ENCODE measurements at regions not wholly inside any gene's neighbourhood (a gene's known extent, or its start where the extent isn't known, plus 50 kb on each side); places are given as distances from the start of the nearest gene placed in this dataset.

GRCh38 chr3:72154391-72155335 lies 369.7 kb upstream of the PROK2 start:
- H3K9me3 Mint-ChIP-seq (ENCODE audit: insufficient read depth) = no peaks in the 10 kb centered on the region
- no peak overlapping the region for H3K27ac Mint-ChIP-seq
- no peaks in the 10 kb centered on the region for H3K4me1 Mint-ChIP-seq (ENCODE audit: low read depth)
- H3K36me3 Mint-ChIP-seq (ENCODE audit: low read depth) = no peaks in the 10 kb centered on the region
- ChIA-PET CTCF (no interaction called here), POLR2A (no interaction called here)
- DNase-seq (no peak), ATAC-seq (no peak)
- no peak overlapping the region for H3K4me3 Mint-ChIP-seq
- H3K27me3 Mint-ChIP-seq (ENCODE audit: low read depth) = no peaks in the 10 kb centered on the region

- no peaks in the 10 kb centered on the region for H3K27me3 Mint-ChIP-seq (ENCODE audit: low read depth)
- ChIA-PET CTCF (no interaction called here), POLR2A (no interaction called here)
- no peak for DNase-seq
- H3K4me3 Mint-ChIP-seq = no peak overlapping the region
- no peaks in the 10 kb centered on the region for H3K36me3 Mint-ChIP-seq (ENCODE audit: low read depth)
- no peak overlapping the region for H3K27ac Mint-ChIP-seq
- no peaks in the 10 kb centered on the region for H3K9me3 Mint-ChIP-seq (ENCODE audit: insufficient read depth)
- ATAC-seq = no peak
- H3K4me1 Mint-ChIP-seq (ENCODE audit: low read depth) = no peaks in the 10 kb centered on the region
These were observed 368.7 kb upstream of the PROK2 start for GRCh38 chr3:72153477-72154314.

DNA sequence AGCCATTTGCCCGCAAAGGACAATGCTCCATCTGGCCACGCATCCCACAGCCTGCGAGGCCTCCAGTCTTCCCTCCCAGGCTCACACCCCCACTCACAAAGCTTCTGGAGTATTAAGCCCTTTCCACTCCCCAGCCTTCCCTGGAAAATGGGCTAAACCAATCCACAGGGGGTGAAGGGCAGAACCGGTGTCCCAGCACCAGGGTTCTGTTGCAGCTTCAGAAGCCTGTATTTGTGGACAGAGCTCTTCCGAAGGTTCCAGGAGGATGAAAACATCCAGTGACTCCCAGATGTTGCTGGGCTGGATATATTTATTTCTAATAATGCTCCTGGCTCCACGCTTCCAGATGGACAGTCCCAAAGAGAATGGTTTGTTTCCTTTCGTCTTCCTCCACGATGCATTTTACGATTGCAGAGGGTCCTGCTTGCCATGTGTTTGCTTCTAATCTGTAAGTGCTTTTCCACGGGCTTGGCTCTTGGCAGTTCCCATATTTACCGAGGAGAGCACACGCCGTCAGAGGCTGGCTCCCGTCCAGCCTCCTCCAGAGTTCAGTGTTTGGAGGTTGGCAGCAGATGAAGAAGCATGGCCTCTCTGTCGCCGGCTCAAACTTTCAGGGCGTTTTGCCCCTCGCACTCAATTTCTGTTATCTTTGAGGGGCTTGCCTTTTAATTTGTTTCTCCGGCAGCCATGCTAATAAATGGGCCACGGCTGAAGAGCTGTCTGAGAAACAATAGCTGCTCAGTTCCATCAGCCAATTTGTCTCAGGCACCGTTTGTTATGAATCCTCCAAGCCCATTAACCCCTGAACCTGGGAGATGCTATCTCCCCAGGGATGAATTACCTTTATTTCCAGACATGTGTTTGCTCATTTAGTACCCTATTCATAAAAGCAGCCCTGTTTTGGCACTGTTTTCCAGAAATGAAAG lies 367.9 kb upstream of the PROK2 start:
- Mint-ChIP-seq H3K4me1 (ENCODE audit: low read depth) (no peaks in the 10 kb centered on the region), H3K27ac (no peak overlapping the region), H3K9me3 (ENCODE audit: insufficient read depth) (no peaks in the 10 kb centered on the region), H3K4me3 (no peak overlapping the region), H3K27me3 (ENCODE audit: low read depth) (no peaks in the 10 kb centered on the region), H3K36me3 (ENCODE audit: low read depth) (peaks cover 2% of the 10 kb centered on the region)
- ATAC-seq = no peak
- ChIA-PET CTCF (no interaction called here), POLR2A (no interaction called here)
- DNase-seq = no peak

GRCh38 chr3:72151465-72152238 lies 366.7 kb upstream of the PROK2 start:
- no peaks in the 10 kb centered on the region for H3K4me1 Mint-ChIP-seq (ENCODE audit: low read depth)
- CTCF ChIA-PET = no interaction called here
- POLR2A ChIA-PET = no interaction called here
- ATAC-seq (no peak), DNase-seq (no peak)
- H3K27ac Mint-ChIP-seq = no peak overlapping the region
- no peaks in the 10 kb centered on the region for H3K27me3 Mint-ChIP-seq (ENCODE audit: low read depth)
- H3K36me3 Mint-ChIP-seq (ENCODE audit: low read depth) = peaks cover 2% of the 10 kb centered on the region
- no peak overlapping the region for H3K4me3 Mint-ChIP-seq
- no peaks in the 10 kb centered on the region for H3K9me3 Mint-ChIP-seq (ENCODE audit: insufficient read depth)

DNA sequence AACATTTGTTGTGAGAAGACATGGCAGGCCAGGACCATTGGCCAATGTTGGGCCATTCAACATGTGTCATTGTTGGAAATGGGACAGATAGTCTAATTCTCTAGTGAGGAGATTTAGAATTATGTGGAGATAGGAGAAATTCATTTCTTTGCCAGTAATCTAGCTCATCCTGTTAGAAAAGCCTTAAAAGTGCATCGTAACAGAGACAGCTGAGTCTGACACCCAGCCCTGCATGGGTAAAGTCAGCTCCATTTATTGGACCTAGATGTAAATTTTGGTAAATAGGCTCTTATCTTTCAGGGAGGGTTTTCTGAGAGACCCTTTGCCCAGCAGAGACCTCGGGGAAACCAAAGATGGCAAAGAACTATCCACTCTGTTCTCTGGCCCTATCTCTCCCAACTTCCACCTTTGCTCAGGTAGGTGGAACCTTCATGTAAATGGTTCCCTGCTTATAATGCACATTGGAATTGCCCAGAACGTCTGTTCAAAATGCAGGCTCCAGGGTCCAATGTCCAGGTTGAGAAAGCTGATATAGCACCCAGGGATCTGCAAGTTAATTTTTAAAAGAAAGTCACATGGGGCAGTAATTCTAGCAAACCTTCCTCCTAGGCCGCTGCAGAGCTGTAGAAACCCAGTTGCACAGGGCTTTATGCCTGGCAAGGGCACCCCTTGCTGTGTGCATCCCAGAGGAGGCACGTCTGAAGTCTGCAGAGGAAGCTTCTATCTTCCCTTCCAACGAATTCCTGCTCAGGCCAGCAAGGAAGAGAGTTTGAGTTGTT lies 365.9 kb upstream of the PROK2 start:
- ATAC-seq = no peak
- ChIA-PET POLR2A (no interaction called here), CTCF (no interaction called here)
- Mint-ChIP-seq H3K4me1 (ENCODE audit: low read depth) (no peaks in the 10 kb centered on the region), H3K9me3 (ENCODE audit: insufficient read depth) (no peaks in the 10 kb centered on the region), H3K27ac (no peak overlapping the region), H3K4me3 (no peak overlapping the region), H3K27me3 (ENCODE audit: low read depth) (no peaks in the 10 kb centered on the region), H3K36me3 (ENCODE audit: low read depth) (peaks cover 2% of the 10 kb centered on the region)
- DNase-seq = no peak

DNA sequence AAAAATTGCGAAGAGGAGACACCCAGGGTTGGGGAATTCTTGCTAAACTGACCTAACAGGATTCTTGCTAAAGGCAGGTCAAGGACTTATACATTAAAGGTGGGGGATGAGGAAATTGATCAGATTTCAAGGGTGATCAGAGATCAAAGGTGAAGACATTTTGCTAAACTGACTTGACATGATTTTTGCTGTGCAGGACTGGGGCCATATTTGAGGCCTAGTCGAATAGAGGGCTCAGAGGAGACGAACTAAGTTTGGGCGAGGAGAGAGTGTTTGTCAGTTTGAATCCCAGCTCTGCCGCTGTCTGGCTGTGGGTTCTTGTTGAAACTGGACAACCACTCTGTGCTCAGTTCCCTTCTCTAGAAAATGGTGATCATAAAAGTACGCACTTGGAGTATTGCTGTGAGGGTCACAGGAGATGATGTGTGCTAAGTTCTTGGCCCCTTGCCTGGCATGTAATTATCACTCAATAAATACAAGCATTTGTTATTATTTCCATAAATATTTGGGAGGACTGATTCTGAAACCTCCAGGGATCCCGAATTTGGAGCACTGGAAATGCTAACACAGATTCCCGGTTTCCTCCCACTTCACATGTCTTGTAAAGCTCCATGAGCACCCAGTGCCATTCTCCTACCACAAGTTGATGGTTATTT lies 364.8 kb upstream of the PROK2 start:
- Mint-ChIP-seq H3K27me3 (ENCODE audit: low read depth) (no peaks in the 10 kb centered on the region), H3K36me3 (ENCODE audit: low read depth) (peaks cover 2% of the 10 kb centered on the region), H3K4me3 (no peak overlapping the region), H3K9me3 (ENCODE audit: insufficient read depth) (no peaks in the 10 kb centered on the region), H3K27ac (no peak overlapping the region), H3K4me1 (ENCODE audit: low read depth) (peaks cover 3% of the 10 kb centered on the region)
- ChIA-PET CTCF (no interaction called here), POLR2A (no interaction called here)
- DNase-seq (no peak), ATAC-seq (no peak)

- peaks cover 8% of the 10 kb centered on the region for H3K4me1 Mint-ChIP-seq (ENCODE audit: low read depth)
- no peaks in the 10 kb centered on the region for H3K9me3 Mint-ChIP-seq (ENCODE audit: insufficient read depth)
- H3K27me3 Mint-ChIP-seq (ENCODE audit: low read depth) = no peaks in the 10 kb centered on the region
- POLR2A ChIA-PET = no interaction called here
- no peak overlapping the region for H3K27ac Mint-ChIP-seq
- H3K36me3 Mint-ChIP-seq (ENCODE audit: low read depth) = peaks cover 2% of the 10 kb centered on the region
- no peak overlapping the region for H3K4me3 Mint-ChIP-seq
- DNase-seq (no peak), ATAC-seq (no peak)
- CTCF ChIA-PET = no interaction called here
These were observed 362.7 kb upstream of the PROK2 start for GRCh38 chr3:72147600-72147999.

DNA sequence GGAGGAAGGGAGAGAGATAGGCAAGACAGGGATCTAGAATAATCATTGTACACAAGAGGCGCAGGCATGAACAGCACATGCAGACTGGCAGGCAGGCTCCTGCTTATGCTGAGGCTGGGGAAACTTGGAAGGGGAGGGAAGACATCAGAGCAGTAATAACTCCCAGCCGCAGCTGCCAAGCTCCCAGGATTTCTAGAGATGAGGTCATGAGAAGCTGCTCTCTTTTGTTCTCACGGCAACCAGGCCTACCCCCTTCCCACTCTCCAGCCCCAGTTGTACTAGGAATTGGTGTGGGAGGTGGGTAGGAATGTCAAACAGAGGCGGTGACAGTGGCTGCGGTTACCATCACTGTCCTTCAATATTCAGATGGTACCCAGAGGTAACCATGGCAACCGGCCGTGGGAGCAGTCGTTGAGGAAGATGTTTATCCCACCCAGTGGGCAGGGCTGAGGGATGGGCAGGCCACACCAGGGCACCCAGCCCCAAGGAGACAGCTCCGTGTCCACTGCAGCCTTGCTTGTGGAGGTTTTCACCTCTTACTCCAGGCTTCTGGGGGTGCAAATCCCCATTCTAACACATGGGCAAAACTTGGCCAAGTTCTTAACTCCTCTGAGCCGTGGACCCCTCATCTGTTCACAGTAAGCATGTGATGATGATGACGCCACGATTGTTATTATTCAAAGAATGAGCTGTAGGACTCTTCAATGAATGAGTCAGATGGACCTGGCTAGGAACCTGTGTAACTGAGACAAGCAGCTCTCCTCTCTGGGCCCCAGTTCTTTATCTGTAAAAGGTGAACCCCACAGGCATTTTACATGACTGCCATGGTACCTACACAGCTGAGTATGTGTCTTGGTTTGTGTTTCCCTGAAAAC lies 360.8 kb upstream of the PROK2 start:
- no peaks in the 10 kb centered on the region for H3K9me3 Mint-ChIP-seq (ENCODE audit: insufficient read depth)
- peaks cover 8% of the 10 kb centered on the region for H3K4me1 Mint-ChIP-seq (ENCODE audit: low read depth)
- no peak overlapping the region for H3K4me3 Mint-ChIP-seq
- ChIA-PET CTCF (no interaction called here), POLR2A (no interaction called here)
- no peaks in the 10 kb centered on the region for H3K27me3 Mint-ChIP-seq (ENCODE audit: low read depth)
- ATAC-seq (no peak), DNase-seq (no peak)
- no peak overlapping the region for H3K27ac Mint-ChIP-seq
- H3K36me3 Mint-ChIP-seq (ENCODE audit: low read depth) = peaks cover 2% of the 10 kb centered on the region

DNA sequence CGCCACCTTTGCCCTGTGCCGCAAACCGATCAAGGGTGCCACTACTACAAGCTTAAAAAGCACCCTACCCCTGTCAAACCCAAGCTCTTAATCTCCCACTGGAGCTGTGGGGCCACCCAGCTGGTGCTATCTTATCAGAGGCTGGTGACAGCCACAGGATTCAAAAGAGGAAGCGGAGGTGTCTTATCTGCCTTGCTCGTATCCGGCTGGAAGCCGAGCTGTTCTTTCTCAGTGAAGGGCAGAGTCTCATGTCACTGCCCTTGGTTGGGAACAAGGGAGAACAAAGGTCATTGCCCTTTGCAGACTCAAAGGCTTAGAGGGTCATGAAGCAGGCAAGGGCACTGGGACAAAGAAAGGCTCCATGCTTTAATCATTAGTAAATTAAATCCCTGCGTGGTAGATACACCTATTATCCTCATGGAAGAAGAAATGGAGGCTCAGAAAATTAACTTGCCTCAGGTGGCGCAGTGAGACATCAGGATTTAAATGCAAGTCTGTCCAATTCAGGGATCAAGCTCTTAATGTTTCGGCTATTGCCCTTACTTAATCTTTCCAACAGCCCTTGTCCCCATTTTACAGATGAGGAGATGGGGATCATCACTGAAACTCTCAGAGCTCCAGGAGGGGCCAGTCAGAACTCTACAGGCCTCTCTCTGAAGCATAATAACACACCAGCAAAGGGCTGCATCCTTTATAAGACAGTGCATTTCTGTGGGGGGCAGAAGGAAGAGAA lies 360.0 kb upstream of the PROK2 start:
- Mint-ChIP-seq H3K36me3 (ENCODE audit: low read depth) (peaks cover 2% of the 10 kb centered on the region), H3K27me3 (ENCODE audit: low read depth) (no peaks in the 10 kb centered on the region), H3K4me3 (no peak overlapping the region), H3K4me1 (ENCODE audit: low read depth) (peaks cover 8% of the 10 kb centered on the region), H3K27ac (no peak overlapping the region), H3K9me3 (ENCODE audit: insufficient read depth) (no peaks in the 10 kb centered on the region)
- no peak for ATAC-seq
- ChIA-PET POLR2A (no interaction called here), CTCF (no interaction called here)
- DNase-seq = no peak

Measured in activated CD8-positive, alpha-beta T cell treated with anti-CD3 and anti-CD28 coated beads, Interleukin-2, amount 10 ng/mL, durations not matched to agents 7 days and 5 days (primary cell).